ENCODE measurements at regions not wholly inside any gene's neighbourhood (a gene's known extent, or its start where the extent isn't known, plus 50 kb on each side); places are given as distances from the start of the nearest gene placed in this dataset.

DNA sequence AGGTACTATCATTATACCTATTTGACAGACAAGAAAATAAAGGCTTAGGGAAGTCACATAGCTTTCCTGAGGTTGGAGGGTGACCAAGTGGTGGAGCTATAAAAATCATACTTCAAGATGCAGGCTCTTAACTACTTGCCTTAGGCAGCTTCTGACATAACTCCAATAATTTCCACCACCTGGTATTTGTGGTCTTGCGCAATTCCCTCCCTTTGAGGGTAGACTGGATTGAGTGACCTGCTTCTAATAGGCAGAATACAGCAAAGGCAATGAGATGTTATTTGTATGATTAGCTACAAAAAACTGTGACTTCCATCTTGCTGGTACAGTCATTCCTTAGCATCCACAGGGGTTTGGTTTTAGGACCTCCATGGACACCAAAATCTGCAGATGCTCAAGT lies 385.5 kb downstream of the TMEM114 start:
- no peak for TF ChIP-seq CTCF (conservative IDR thresholded peaks at IDR 0.05; ENCODE audit: low read depth in 2 of 2)
- TF ChIP-seq, protein P1, sequence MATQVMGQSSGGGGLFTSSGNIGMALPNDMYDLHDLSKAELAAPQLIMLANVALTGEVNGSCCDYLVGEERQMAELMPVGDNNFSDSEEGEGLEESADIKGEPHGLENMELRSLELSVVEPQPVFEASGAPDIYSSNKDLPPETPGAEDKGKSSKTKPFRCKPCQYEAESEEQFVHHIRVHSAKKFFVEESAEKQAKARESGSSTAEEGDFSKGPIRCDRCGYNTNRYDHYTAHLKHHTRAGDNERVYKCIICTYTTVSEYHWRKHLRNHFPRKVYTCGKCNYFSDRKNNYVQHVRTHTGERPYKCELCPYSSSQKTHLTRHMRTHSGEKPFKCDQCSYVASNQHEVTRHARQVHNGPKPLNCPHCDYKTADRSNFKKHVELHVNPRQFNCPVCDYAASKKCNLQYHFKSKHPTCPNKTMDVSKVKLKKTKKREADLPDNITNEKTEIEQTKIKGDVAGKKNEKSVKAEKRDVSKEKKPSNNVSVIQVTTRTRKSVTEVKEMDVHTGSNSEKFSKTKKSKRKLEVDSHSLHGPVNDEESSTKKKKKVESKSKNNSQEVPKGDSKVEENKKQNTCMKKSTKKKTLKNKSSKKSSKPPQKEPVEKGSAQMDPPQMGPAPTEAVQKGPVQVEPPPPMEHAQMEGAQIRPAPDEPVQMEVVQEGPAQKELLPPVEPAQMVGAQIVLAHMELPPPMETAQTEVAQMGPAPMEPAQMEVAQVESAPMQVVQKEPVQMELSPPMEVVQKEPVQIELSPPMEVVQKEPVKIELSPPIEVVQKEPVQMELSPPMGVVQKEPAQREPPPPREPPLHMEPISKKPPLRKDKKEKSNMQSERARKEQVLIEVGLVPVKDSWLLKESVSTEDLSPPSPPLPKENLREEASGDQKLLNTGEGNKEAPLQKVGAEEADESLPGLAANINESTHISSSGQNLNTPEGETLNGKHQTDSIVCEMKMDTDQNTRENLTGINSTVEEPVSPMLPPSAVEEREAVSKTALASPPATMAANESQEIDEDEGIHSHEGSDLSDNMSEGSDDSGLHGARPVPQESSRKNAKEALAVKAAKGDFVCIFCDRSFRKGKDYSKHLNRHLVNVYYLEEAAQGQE (IDR thresholded peaks at IDR 0.05; ENCODE audit: unreplicated experiment), result no peak

Measured in GM23338 (cell line).